GM23338 (cell line): ENCODE measurements at regions not wholly inside any gene's neighbourhood (a gene's known extent, or its start where the extent isn't known, plus 50 kb on each side); places are given as distances from the start of the nearest gene placed in this dataset.

Experiments
- ATAC-seq: fragments of 200-7000 bp; cut with Tn5 transposase; 3 replicates; pipeline ENCODE4 v1.9.1; 2020
- DNase-seq: peaks from one replicate; pipeline ENCODE4 v3.0.0-alpha.2; 2015; ENCODE audit warnings: low spot score
- H2AFZ ChIP-seq: fragments of 200-600 bp; sonication (generic); 2 replicates; pipeline ENCODE4 v1.8.0; 2016; ENCODE audit warnings: antibody characterized with exemption, mild to moderate bottlenecking, moderate library complexity
- H3F3A ChIP-seq: fragments of 200-600 bp; sonication (generic); replicated peaks from 2 replicates; pipeline ENCODE4 v1.8.0; 2017; ENCODE audit warnings: antibody characterized with exemption, mixed run types, low read depth
- H3K27ac ChIP-seq: fragments of 200-600 bp; sonication (generic); 2 replicates; pipeline ENCODE4 v1.6.1; 2016; ENCODE audit warnings: low read depth
- H3K27me3 ChIP-seq: fragments of 200-600 bp; sonication (generic); 2 replicates; pipeline ENCODE4 v1.8.0; 2016; ENCODE audit warnings: mild to moderate bottlenecking, mixed run types, moderate library complexity; ENCODE audit not compliant: insufficient read depth
- H3K36me3 ChIP-seq: fragments of 200-600 bp; sonication (generic); 2 replicates; pipeline ENCODE4 v1.8.0; 2016; ENCODE audit warnings: mild to moderate bottlenecking; ENCODE audit not compliant: insufficient read depth
- H3K4me1 ChIP-seq: fragments of 200-600 bp; sonication (generic); 2 replicates; pipeline ENCODE4 v1.8.0; 2016; ENCODE audit warnings: mild to moderate bottlenecking, moderate library complexity; ENCODE audit not compliant: insufficient read depth
- H3K4me2 ChIP-seq: fragments of 200-600 bp; sonication (generic); 2 replicates; pipeline ENCODE4 v1.7.1; 2017; ENCODE audit warnings: mixed run types
- H3K4me3 ChIP-seq: fragments of 200-600 bp; sonication (generic); 2 replicates; pipeline ENCODE4 v1.6.1; 2016; ENCODE audit warnings: mixed run types
- H3K79me2 ChIP-seq: fragments of 200-600 bp; sonication (generic); replicated peaks from 2 replicates; pipeline ENCODE4 v1.8.0; 2017; ENCODE audit warnings: mild to moderate bottlenecking; ENCODE audit not compliant: insufficient read depth
- H3K9me2 ChIP-seq: fragments of 200-600 bp; sonication (generic); 2 replicates; pipeline ENCODE4 v1.8.0; 2017; ENCODE audit not compliant: insufficient read depth
- H4K20me1 ChIP-seq: fragments of 200-600 bp; sonication (generic); replicated peaks from 2 replicates; pipeline ENCODE4 v1.8.0; 2017; ENCODE audit warnings: mild to moderate bottlenecking; ENCODE audit not compliant: insufficient read depth
- H3K27ac Mint-ChIP-seq: 2 replicates; pipeline ENCODE4 v1.8.0; 2020; ENCODE audit warnings: inconsistent platforms, mild to moderate bottlenecking, moderate library complexity, mixed read lengths
- H3K27me3 Mint-ChIP-seq: 3 replicates; pipeline ENCODE4 v1.8.0; 2022; ENCODE audit warnings: low read depth, mild to moderate bottlenecking, moderate library complexity, mixed read lengths, inconsistent platforms; ENCODE audit not compliant: insufficient read depth, poor library complexity
- H3K36me3 Mint-ChIP-seq: 3 replicates; pipeline ENCODE4 v1.8.0; 2021; ENCODE audit warnings: low read depth, mild to moderate bottlenecking, inconsistent platforms, moderate library complexity, mixed read lengths
- H3K4me1 Mint-ChIP-seq: 3 replicates; pipeline ENCODE4 v1.8.0; 2020; ENCODE audit warnings: mild to moderate bottlenecking, inconsistent platforms, mixed read lengths
- H3K4me3 Mint-ChIP-seq: 3 replicates; pipeline ENCODE4 v1.8.0; 2021; ENCODE audit warnings: moderate library complexity, mild to moderate bottlenecking, inconsistent platforms, mixed read lengths
- H3K9me3 Mint-ChIP-seq: 3 replicates; pipeline ENCODE4 v1.8.0; 2020; ENCODE audit warnings: moderate library complexity, mild to moderate bottlenecking, inconsistent platforms, mixed read lengths
- CREB1 ChIP-seq: fragments of 250-450 bp; sonication (Bioruptor Pico); IDR thresholded peaks from 2 replicates; pipeline ENCODE4 v1.5.0; 2020; ENCODE audit warnings: low read depth, mild to moderate bottlenecking, moderate library complexity
- EZH2 ChIP-seq: fragments of 200-600 bp; sonication (generic); IDR thresholded peaks from one replicate; pipeline ENCODE4 v1.8.0; 2017; ENCODE audit warnings: antibody characterized with exemption, mild to moderate bottlenecking, low read depth; ENCODE audit not compliant: unreplicated experiment
- EZH2phosphoT487 ChIP-seq: fragments of 200-600 bp; sonication (generic); IDR thresholded peaks from one replicate; pipeline ENCODE4 v1.8.1; 2018; ENCODE audit warnings: antibody characterized with exemption; ENCODE audit not compliant: unreplicated experiment
- JUNB ChIP-seq: IDR thresholded peaks from one replicate; pipeline ENCODE4 v1.6.1; 2016; ENCODE audit warnings: antibody characterized with exemption; ENCODE audit not compliant: unreplicated experiment
- NANOG ChIP-seq: IDR thresholded peaks from 2 replicates; pipeline ENCODE4 v1.6.1; 2016; ENCODE audit warnings: antibody characterized with exemption, borderline replicate concordance
- POLR2AphosphoS5 ChIP-seq: IDR thresholded peaks from 2 replicates; pipeline ENCODE4 v1.6.1; 2016; ENCODE audit warnings: antibody characterized with exemption, low read depth
- STAT1 ChIP-seq: IDR thresholded peaks from one replicate; pipeline ENCODE4 v1.6.1; 2016; ENCODE audit warnings: antibody characterized with exemption; ENCODE audit not compliant: unreplicated experiment
- ZNF114 ChIP-seq: fragments of 250-450 bp; sonication (Bioruptor Pico); IDR thresholded peaks from 2 replicates; pipeline ENCODE4 v1.5.0; 2020; ENCODE audit warnings: mild to moderate bottlenecking, moderate library complexity
- ZNF331 ChIP-seq: fragments of 250-450 bp; sonication (Bioruptor Pico); IDR thresholded peaks from 2 replicates; pipeline ENCODE4 v1.5.0; 2020; ENCODE audit warnings: low read depth, mild to moderate bottlenecking, moderate library complexity
- TF ChIP-seq, protein P1 (sequence below): fragments of 250-450 bp; sonication (Bioruptor Pico); IDR thresholded peaks from 2 replicates; pipeline ENCODE4 v1.5.0; 2020; ENCODE audit warnings: mild to moderate bottlenecking, moderate library complexity
- TF ChIP-seq, protein P2 (sequence below): IDR thresholded peaks from 2 replicates; pipeline ENCODE4 v1.6.1; 2016; ENCODE audit warnings: antibody characterized with exemption
- TF ChIP-seq, protein P3 (sequence below), 2 experiments: fragments of 200-600 bp in 1 of 2; sonication (generic) in 1 of 2; conservative IDR thresholded peaks; 2 replicates each; pipeline versions ENCODE4 v1.5.1 to v1.6.1; 2016 to 2017; ENCODE audit warnings: antibody characterized with exemption in 2 of 2, low read depth in 2 of 2, mild to moderate bottlenecking in 2 of 2, moderate library complexity in 1 of 2
- TF ChIP-seq, protein P4 (sequence below): IDR thresholded peaks from one replicate; pipeline ENCODE4 v1.6.1; 2018; ENCODE audit warnings: antibody characterized with exemption; ENCODE audit not compliant: unreplicated experiment

DNA sequence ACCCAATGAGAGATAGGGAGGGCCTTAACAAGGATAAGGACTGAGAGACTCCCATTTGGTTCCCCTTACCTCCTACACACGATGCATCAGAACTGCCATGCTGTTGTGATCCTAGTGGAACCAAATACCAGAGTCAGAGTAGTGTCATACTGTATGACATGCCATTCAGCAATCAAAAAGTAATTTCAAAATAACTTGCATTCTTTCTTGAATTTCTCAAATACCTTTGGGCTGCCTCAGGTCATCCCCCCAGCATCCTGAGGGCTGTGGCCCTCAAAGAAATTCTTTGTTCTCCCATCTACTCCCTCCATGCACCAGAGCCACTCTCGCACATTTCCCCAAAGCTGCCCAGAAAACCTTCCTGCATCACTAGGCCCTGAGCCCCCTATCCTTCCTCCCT is 68.9 kb upstream of the PPP2R3A start:
- peaks cover 6% of the 10 kb centered on the region; the same call in 2 of the 3 replicates for H3K4me1 Mint-ChIP-seq
- DNase-seq (peak; percentile 31), ATAC-seq (no peak)
- H3K9me3 Mint-ChIP-seq: peaks cover 8% of the 10 kb centered on the region
- Histone ChIP-seq H3K27ac (no peak overlapping the region), H3K4me2 (no peak overlapping the region), H3K9me2 (no peaks in the 10 kb centered on the region), H3K4me3 (no peak overlapping the region), H3K4me1 (peaks cover 6% of the 10 kb centered on the region; the same call in 1 of the 2 replicates), H3K27me3 (no peaks in the 10 kb centered on the region), H2AFZ (peak overlapping the region; percentile 56; the same call in 1 of the 2 replicates), H4K20me1 (no peaks in the 10 kb centered on the region), H3K79me2 (no peaks in the 10 kb centered on the region), H3K36me3 (no peaks in the 10 kb centered on the region), H3F3A (no peaks in the 10 kb centered on the region)
- no peak overlapping the region for H3K4me3 Mint-ChIP-seq
- H3K27ac Mint-ChIP-seq: no peak overlapping the region
- TF ChIP-seq EZH2: no peak
- TF ChIP-seq, protein P1, sequence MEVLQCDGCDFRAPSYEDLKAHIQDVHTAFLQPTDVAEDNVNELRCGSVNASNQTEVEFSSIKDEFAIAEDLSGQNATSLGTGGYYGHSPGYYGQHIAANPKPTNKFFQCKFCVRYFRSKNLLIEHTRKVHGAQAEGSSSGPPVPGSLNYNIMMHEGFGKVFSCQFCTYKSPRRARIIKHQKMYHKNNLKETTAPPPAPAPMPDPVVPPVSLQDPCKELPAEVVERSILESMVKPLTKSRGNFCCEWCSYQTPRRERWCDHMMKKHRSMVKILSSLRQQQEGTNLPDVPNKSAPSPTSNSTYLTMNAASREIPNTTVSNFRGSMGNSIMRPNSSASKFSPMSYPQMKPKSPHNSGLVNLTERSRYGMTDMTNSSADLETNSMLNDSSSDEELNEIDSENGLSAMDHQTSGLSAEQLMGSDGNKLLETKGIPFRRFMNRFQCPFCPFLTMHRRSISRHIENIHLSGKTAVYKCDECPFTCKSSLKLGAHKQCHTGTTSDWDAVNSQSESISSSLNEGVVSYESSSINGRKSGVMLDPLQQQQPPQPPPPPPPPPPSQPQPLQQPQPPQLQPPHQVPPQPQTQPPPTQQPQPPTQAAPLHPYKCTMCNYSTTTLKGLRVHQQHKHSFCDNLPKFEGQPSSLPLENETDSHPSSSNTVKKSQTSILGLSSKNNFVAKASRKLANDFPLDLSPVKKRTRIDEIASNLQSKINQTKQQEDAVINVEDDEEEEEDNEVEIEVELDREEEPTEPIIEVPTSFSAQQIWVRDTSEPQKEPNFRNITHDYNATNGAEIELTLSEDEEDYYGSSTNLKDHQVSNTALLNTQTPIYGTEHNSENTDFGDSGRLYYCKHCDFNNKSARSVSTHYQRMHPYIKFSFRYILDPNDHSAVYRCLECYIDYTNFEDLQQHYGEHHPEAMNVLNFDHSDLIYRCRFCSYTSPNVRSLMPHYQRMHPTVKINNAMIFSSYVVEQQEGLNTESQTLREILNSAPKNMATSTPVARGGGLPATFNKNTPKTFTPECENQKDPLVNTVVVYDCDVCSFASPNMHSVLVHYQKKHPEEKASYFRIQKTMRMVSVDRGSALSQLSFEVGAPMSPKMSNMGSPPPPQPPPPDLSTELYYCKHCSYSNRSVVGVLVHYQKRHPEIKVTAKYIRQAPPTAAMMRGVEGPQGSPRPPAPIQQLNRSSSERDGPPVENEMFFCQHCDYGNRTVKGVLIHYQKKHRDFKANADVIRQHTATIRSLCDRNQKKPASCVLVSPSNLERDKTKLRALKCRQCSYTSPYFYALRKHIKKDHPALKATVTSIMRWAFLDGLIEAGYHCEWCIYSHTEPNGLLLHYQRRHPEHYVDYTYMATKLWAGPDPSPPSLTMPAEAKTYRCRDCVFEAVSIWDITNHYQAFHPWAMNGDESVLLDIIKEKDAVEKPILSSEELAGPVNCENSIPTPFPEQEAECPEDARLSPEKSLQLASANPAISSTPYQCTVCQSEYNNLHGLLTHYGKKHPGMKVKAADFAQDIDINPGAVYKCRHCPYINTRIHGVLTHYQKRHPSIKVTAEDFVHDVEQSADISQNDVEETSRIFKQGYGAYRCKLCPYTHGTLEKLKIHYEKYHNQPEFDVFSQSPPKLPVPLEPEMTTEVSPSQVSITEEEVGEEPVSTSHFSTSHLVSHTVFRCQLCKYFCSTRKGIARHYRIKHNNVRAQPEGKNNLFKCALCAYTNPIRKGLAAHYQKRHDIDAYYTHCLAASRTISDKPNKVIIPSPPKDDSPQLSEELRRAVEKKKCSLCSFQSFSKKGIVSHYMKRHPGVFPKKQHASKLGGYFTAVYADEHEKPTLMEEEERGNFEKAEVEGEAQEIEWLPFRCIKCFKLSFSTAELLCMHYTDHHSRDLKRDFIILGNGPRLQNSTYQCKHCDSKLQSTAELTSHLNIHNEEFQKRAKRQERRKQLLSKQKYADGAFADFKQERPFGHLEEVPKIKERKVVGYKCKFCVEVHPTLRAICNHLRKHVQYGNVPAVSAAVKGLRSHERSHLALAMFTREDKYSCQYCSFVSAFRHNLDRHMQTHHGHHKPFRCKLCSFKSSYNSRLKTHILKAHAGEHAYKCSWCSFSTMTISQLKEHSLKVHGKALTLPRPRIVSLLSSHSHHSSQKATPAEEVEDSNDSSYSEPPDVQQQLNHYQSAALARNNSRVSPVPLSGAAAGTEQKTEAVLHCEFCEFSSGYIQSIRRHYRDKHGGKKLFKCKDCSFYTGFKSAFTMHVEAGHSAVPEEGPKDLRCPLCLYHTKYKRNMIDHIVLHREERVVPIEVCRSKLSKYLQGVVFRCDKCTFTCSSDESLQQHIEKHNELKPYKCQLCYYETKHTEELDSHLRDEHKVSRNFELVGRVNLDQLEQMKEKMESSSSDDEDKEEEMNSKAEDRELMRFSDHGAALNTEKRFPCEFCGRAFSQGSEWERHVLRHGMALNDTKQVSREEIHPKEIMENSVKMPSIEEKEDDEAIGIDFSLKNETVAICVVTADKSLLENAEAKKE (CRISPR knock-in tag): no peak
- no peak for TF ChIP-seq ZNF331 (CRISPR knock-in tag)
- TF ChIP-seq JUNB: no peak
- TF ChIP-seq NANOG: no peak
- TF ChIP-seq, protein P2, sequence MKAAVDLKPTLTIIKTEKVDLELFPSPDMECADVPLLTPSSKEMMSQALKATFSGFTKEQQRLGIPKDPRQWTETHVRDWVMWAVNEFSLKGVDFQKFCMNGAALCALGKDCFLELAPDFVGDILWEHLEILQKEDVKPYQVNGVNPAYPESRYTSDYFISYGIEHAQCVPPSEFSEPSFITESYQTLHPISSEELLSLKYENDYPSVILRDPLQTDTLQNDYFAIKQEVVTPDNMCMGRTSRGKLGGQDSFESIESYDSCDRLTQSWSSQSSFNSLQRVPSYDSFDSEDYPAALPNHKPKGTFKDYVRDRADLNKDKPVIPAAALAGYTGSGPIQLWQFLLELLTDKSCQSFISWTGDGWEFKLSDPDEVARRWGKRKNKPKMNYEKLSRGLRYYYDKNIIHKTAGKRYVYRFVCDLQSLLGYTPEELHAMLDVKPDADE: no peak
- TF ChIP-seq STAT1: no peak
- TF ChIP-seq, protein P3, sequence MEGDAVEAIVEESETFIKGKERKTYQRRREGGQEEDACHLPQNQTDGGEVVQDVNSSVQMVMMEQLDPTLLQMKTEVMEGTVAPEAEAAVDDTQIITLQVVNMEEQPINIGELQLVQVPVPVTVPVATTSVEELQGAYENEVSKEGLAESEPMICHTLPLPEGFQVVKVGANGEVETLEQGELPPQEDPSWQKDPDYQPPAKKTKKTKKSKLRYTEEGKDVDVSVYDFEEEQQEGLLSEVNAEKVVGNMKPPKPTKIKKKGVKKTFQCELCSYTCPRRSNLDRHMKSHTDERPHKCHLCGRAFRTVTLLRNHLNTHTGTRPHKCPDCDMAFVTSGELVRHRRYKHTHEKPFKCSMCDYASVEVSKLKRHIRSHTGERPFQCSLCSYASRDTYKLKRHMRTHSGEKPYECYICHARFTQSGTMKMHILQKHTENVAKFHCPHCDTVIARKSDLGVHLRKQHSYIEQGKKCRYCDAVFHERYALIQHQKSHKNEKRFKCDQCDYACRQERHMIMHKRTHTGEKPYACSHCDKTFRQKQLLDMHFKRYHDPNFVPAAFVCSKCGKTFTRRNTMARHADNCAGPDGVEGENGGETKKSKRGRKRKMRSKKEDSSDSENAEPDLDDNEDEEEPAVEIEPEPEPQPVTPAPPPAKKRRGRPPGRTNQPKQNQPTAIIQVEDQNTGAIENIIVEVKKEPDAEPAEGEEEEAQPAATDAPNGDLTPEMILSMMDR (conservative IDR thresholded peaks at IDR 0.05; ENCODE audit: low read depth in 2 of 2): no peak
- TF ChIP-seq EZH2phosphoT487: no peak
- no peak for TF ChIP-seq ZNF114 (CRISPR knock-in tag)
- TF ChIP-seq, protein P4, sequence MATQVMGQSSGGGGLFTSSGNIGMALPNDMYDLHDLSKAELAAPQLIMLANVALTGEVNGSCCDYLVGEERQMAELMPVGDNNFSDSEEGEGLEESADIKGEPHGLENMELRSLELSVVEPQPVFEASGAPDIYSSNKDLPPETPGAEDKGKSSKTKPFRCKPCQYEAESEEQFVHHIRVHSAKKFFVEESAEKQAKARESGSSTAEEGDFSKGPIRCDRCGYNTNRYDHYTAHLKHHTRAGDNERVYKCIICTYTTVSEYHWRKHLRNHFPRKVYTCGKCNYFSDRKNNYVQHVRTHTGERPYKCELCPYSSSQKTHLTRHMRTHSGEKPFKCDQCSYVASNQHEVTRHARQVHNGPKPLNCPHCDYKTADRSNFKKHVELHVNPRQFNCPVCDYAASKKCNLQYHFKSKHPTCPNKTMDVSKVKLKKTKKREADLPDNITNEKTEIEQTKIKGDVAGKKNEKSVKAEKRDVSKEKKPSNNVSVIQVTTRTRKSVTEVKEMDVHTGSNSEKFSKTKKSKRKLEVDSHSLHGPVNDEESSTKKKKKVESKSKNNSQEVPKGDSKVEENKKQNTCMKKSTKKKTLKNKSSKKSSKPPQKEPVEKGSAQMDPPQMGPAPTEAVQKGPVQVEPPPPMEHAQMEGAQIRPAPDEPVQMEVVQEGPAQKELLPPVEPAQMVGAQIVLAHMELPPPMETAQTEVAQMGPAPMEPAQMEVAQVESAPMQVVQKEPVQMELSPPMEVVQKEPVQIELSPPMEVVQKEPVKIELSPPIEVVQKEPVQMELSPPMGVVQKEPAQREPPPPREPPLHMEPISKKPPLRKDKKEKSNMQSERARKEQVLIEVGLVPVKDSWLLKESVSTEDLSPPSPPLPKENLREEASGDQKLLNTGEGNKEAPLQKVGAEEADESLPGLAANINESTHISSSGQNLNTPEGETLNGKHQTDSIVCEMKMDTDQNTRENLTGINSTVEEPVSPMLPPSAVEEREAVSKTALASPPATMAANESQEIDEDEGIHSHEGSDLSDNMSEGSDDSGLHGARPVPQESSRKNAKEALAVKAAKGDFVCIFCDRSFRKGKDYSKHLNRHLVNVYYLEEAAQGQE: no peak
- no peak for TF ChIP-seq POLR2AphosphoS5
- TF ChIP-seq CREB1 (CRISPR knock-in tag): no peak
- no peaks in the 10 kb centered on the region for H3K27me3 Mint-ChIP-seq
- no peaks in the 10 kb centered on the region for H3K36me3 Mint-ChIP-seq
